ENCODE measurements at regions not wholly inside any gene's neighbourhood (a gene's known extent, or its start where the extent isn't known, plus 50 kb on each side); places are given as distances from the start of the nearest gene placed in this dataset.

DNA sequence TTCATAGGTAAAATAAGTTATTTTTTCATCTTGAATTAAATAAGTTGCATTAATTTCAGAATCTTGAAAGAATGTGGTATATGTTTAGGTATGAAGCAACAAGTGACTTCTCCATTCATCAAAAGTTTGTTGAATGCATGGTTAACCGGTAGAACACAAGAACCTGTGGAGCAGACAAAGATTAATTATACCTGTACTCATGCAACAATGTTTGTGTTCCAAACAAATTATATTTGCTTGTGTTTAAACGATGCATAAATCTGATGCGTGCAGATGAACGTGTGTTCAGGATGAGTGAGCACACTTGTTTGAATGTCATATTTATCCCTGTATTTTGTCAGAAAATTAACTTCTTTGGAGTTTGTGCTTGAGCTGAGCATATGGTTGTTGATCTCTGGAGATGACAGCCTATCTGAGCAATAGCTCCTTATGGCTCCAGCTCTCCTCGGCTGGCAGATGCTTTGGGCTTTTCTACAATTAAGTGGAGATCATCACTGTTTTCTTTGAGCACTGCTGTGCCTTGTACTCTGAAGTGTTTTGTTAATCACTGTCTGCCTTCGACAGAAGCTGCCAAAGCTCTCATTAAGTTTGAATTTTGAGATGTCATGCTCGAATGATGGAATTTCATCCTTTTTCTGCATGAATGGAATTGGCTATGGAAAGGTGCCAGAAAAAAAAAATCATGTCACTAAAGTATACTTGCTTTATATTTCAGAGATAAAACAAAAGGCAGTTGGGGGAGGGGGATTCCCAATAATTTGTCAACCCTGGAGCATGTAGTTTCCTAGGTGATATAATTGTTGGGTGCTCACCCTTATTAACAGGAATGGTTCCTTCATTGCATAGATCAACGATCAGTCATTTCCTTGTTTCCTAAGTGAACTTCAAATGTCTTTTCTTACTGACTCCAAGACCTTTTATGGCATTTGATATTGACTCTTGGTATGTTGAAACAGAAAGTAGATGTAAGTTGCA, 502.5 kb upstream of the ARRDC3 start:
- H3K4me1 ChIP-seq: no peaks in the 10 kb centered on the region
- H3K27me3 ChIP-seq: no peaks in the 10 kb centered on the region
- TF ChIP-seq POLR2A (IDR thresholded peaks at IDR 0.05): no peak
- TF ChIP-seq, protein P1, sequence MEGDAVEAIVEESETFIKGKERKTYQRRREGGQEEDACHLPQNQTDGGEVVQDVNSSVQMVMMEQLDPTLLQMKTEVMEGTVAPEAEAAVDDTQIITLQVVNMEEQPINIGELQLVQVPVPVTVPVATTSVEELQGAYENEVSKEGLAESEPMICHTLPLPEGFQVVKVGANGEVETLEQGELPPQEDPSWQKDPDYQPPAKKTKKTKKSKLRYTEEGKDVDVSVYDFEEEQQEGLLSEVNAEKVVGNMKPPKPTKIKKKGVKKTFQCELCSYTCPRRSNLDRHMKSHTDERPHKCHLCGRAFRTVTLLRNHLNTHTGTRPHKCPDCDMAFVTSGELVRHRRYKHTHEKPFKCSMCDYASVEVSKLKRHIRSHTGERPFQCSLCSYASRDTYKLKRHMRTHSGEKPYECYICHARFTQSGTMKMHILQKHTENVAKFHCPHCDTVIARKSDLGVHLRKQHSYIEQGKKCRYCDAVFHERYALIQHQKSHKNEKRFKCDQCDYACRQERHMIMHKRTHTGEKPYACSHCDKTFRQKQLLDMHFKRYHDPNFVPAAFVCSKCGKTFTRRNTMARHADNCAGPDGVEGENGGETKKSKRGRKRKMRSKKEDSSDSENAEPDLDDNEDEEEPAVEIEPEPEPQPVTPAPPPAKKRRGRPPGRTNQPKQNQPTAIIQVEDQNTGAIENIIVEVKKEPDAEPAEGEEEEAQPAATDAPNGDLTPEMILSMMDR (IDR thresholded peaks at IDR 0.05): no peak
- H3K9me3 ChIP-seq: peaks cover 0 to 8% (median 0%) of the 10 kb centered on the region in 12 donors
- ATAC-seq: no peak
- no peak for DNase-seq
- intact Hi-C loops (cut with DNase I): no loop called here
- H3K36me3 ChIP-seq: no peaks in the 10 kb centered on the region
- H3K4me3 ChIP-seq: no peak overlapping the region
- WGBS, 4 donors: 61 to 78% (median 67%) methylated on average over 8 of the region's 8 CpGs
- H3K27ac ChIP-seq: no peak overlapping the region

DNA sequence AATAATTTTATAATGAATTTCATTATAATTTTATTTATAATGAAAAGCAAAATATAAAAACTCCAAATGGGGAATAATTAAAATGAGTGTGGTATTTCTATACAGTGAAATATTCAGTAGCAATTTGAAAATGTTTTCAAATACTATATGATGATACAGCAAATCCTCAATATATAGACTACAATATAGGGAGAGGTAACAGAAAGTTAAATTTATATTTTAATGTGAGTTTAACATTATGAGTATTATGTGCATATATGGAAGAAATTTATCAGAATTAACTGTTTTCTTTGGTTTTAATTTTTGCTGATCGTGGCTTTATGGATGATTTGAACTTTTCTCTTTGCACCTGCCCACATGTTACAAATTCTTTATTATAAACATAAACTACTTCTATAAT, 500.9 kb upstream of the ARRDC3 start:
- intact Hi-C loops (cut with DNase I): no loop called here
- no peaks in the 10 kb centered on the region for H3K36me3 ChIP-seq

DNA sequence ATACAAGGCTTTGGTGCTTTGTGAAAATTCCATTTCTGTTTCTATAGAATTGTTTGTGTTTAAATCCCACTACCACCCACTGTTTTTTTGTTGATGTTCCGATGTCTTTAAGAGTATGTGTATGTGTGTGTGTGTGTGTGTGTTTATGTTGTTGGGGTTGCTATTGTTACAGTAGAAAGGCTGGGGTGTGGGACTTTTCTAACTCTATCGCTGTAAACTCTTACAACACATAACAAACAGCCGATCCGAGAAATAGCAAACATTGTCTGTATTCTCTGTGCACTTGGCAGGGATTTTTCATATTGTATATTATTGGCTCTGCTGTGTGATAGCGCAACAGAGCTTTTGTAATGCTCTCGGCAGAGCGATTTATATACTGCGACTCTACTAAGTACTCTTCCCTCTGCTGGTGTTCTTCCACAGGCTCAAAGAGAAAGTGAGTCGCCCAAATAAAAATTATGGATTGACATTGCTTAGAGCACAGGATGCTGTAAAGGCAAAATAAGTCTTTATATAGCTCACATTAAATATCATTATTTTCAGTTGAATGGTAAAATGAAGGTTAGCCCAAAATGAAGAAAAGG, 492.2 kb upstream of the ARRDC3 start:
- DNase-seq (no peak), ATAC-seq (no peak)
- intact Hi-C loops (cut with DNase I): no loop called here
- no peak for TF ChIP-seq POLR2A (IDR thresholded peaks at IDR 0.05)
- TF ChIP-seq, protein P1 (IDR thresholded peaks at IDR 0.05): no peak
- H3K27ac ChIP-seq: no peak overlapping the region
- H3K27me3 ChIP-seq: no peaks in the 10 kb centered on the region
- WGBS, 4 donors: 76 to 84% (median 81%) methylated on average over 9 of the region's 9 CpGs
- H3K36me3 ChIP-seq: no peaks in the 10 kb centered on the region
- no peaks in the 10 kb centered on the region for H3K4me1 ChIP-seq
- H3K9me3 ChIP-seq: no peaks in the 10 kb centered on the region
- no peak overlapping the region for H3K4me3 ChIP-seq

More for the DNA sequence above, 500.9 kb upstream of the ARRDC3 start:
- ATAC-seq (no peak), DNase-seq (no peak)
- Histone ChIP-seq H3K4me1 (no peaks in the 10 kb centered on the region), H3K27me3 (no peaks in the 10 kb centered on the region), H3K9me3 (peaks cover 0 to 6% (median 0%) of the 10 kb centered on the region in 12 donors), H3K4me3 (no peak overlapping the region), H3K27ac (no peak overlapping the region)
- 71 to 77% (median 74%) methylated on average over 1 of the region's 1 CpG for WGBS, 4 donors
- TF ChIP-seq, protein P1 (IDR thresholded peaks at IDR 0.05): no peak
- TF ChIP-seq POLR2A (IDR thresholded peaks at IDR 0.05): no peak

DNA sequence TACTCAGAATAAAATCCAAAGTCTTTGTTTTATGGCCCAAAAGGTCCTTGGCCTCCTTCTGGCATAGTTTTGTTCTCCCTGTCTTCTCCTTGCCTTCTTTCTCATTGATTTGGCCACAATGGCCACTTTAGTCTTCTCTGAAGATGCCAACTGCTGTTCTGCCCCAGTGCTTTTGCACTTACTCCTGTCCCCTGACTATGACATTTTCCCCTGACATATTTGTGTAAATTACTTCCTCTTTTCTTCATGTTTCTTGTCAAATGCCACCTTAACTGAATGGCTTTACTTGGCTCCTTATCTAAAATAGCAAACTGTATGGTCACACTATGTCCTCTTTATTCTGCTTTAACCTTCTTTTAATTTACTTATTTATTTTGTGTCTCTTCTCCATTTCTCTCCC, 484.7 kb upstream of the ARRDC3 start:
- no peaks in the 10 kb centered on the region for H3K27me3 ChIP-seq
- H3K36me3 ChIP-seq: no peaks in the 10 kb centered on the region
- DNase-seq: no peak

More for the DNA sequence above, 484.7 kb upstream of the ARRDC3 start:
- no peak for TF ChIP-seq POLR2A (IDR thresholded peaks at IDR 0.05)
- TF ChIP-seq, protein P1 (IDR thresholded peaks at IDR 0.05): no peak
- no peak overlapping the region for H3K27ac ChIP-seq
- H3K4me3 ChIP-seq: no peak overlapping the region
- intact Hi-C loops (cut with DNase I): no loop called here
- no peak for ATAC-seq
- no peaks in the 10 kb centered on the region for H3K9me3 ChIP-seq
- no peaks in the 10 kb centered on the region for H3K4me1 ChIP-seq

All from heart left ventricle (tissue), 16 donors.